Thoracic aorta (tissue), 2 donors: ENCODE measurements at regions not wholly inside any gene's neighbourhood (a gene's known extent, or its start where the extent isn't known, plus 50 kb on each side); places are given as distances from the start of the nearest gene placed in this dataset.
"Not testable (repeated sequence)": the region's sequence is repeated elsewhere in the genome, so short reads cannot be mapped to it uniquely, and the experiment has no call there.

Experiments
- ATAC-seq: fragments of 150-250 bp; one replicate; pipeline ENCODE4 v1.8.0; 2017; ENCODE audit warnings: low read depth; ENCODE audit not compliant: insufficient number of reproducible peaks, low FRiP score
- DNase-seq: peaks from one replicate; pipeline ENCODE4 v3.0.0-alpha.2; 2020; ENCODE audit warnings: low spot score
- H3K27ac ChIP-seq, 2 donors: fragments of 200-600 bp; sonication (generic); 1 replicate in 1 of 2; 2 replicates in 1 of 2; pipeline ENCODE4 v1.5.1; 2016; ENCODE audit warnings: mild to moderate bottlenecking in 2 of 2, moderate library complexity in 2 of 2
- H3K27me3 ChIP-seq: fragments of 200-600 bp; sonication (generic); replicated peaks from 2 replicates; pipeline ENCODE4 v1.6.0; 2016; ENCODE audit warnings: mild to moderate bottlenecking; ENCODE audit not compliant: insufficient read depth
- H3K36me3 ChIP-seq: fragments of 200-600 bp; sonication (generic); one replicate; pipeline ENCODE4 v1.5.1; 2016
- H3K4me1 ChIP-seq, 2 donors: fragments of 200-600 bp; sonication (generic); 1 replicate in 1 of 2; 2 replicates in 1 of 2; pipeline versions ENCODE4 v1.5.1 to v1.6.0; 2016; ENCODE audit warnings: low read depth in 2 of 2, mild to moderate bottlenecking in 1 of 2; ENCODE audit not compliant: control insufficient read depth in 1 of 2
- H3K4me3 ChIP-seq: fragments of 200-600 bp; sonication (generic); 2 replicates; pipeline ENCODE4 v1.5.1; 2016; ENCODE audit warnings: mild to moderate bottlenecking
- H3K9me3 ChIP-seq: fragments of 200-600 bp; sonication (generic); 2 replicates; pipeline ENCODE4 v1.5.1; 2016
- CTCF ChIP-seq: fragments of 200-600 bp; sonication (generic); IDR thresholded peaks from one replicate; pipeline ENCODE4 v1.5.1; 2019; ENCODE audit warnings: antibody characterized with exemption

DNA sequence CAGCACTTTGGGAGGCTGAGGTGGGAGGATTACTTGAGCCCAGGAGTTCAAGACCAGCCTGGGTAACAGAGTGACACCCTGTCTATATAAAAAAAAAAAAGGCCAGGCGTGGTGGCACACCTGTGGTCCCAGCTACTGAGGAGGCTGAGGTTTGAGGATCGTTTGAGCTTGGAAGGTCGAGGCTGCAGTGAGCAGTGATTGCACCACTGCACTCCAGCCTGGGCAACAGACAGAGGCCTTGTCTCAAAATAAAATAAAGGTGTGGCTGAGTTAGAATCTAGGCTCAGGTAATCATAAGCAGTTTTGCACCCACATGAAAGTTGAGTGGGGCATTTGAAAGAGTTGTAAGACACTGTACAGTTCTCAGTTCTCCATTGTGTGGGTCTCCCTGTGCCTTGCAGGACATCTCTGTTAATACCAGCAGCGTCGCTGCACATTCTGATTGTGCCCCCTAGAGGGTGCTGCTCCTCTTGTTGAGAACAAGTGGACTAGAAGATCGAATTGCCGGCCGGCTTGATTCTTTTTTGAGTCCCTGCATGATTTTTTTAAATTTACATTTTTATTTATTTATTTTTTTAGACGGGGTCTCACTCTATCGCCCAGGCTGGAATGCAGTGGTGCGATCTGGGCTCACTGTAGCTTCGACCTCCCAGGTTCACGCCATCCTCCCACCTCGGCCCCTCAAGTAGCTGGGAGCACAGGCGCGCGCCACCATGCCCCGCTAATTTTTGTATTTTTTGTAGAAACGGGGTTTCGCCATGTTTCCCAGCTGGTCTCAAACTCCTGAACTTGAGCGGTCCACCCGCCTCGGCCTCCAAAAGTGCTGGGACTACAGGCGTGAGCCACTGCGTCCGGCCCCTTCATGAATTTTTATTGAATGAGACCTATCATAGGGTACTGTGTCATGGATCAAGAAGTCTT, 73.6 kb upstream of the RBMX start:
- ATAC-seq (no peak), DNase-seq (no peak)
- Histone ChIP-seq H3K27ac (no peak overlapping the region), H3K4me3 (no peak overlapping the region), H3K4me1 (no peaks in the 10 kb centered on the region), H3K27me3 (no peaks in the 10 kb centered on the region), H3K36me3 (no peaks in the 10 kb centered on the region), H3K9me3 (no peaks in the 10 kb centered on the region)
- peak; percentile 32 for TF ChIP-seq CTCF

GRCh38 chrX:136950211-136950610, 69.7 kb upstream of the RBMX start:
- no peak for ATAC-seq
- DNase-seq = no peak
- Histone ChIP-seq H3K9me3 (no peaks in the 10 kb centered on the region), H3K4me1 (no peaks in the 10 kb centered on the region), H3K4me3 (no peak overlapping the region), H3K36me3 (no peaks in the 10 kb centered on the region), H3K27ac (no peak overlapping the region), H3K27me3 (no peaks in the 10 kb centered on the region)
- no peak for TF ChIP-seq CTCF

GRCh38 chrX:136941396-136942337, 61.1 kb upstream of the RBMX start:
- DNase-seq = no peak
- no peaks in the 10 kb centered on the region for H3K36me3 ChIP-seq
- no peak overlapping the region for H3K27ac ChIP-seq
- TF ChIP-seq CTCF = no peak
- no peaks in the 10 kb centered on the region for H3K9me3 ChIP-seq
- H3K4me3 ChIP-seq = no peak overlapping the region
- H3K4me1 ChIP-seq = no peaks in the 10 kb centered on the region
- ATAC-seq = no peak
- no peaks in the 10 kb centered on the region for H3K27me3 ChIP-seq

DNA sequence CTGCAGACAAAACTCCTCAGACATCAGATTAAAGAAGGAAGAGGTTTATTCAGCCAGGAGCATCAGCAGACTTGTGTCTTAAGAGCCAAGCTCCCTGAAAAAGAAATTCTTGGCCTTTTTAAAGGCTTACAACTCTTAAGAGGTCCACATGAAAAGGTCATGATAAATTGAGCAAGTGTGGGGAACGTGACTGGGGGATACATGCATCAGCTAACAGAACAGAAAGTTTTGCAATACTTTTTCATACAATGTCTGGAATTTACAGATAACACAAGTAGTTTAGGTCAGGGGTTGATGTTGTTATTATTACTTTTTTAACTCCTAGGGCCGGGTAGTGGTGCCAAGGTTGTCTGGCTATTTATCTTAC, 55.6 kb upstream of the RBMX start:
- Histone ChIP-seq H3K4me3 (no peak overlapping the region), H3K4me1 (peaks cover 0 to 5% of the 10 kb centered on the region in 2 donors), H3K36me3 (no peaks in the 10 kb centered on the region), H3K27me3 (no peaks in the 10 kb centered on the region), H3K9me3 (no peaks in the 10 kb centered on the region), H3K27ac (no peak overlapping the region)
- no peak for ATAC-seq
- no peak for DNase-seq
- TF ChIP-seq CTCF = no peak

GRCh38 chrX:136935533-136936182, 55.1 kb upstream of the RBMX start:
- H3K27ac ChIP-seq, DNase-seq, H3K9me3 ChIP-seq, H3K36me3 ChIP-seq, ATAC-seq, H3K4me1 ChIP-seq, H3K27me3 ChIP-seq: not testable (repeated sequence)
- H3K4me3 ChIP-seq = peak overlapping the region; percentile 41

GRCh38 chrX:136934652-136935051, 54.1 kb upstream of the RBMX start:
- H3K36me3 ChIP-seq, ATAC-seq, H3K4me1 ChIP-seq, H3K27me3 ChIP-seq, H3K27ac ChIP-seq, H3K4me3 ChIP-seq, DNase-seq, H3K9me3 ChIP-seq: not testable (repeated sequence)
